Gastroesophageal sphincter (tissue), 4 donors: ENCODE measurements at regions not wholly inside any gene's neighbourhood (a gene's known extent, or its start where the extent isn't known, plus 50 kb on each side); places are given as distances from the start of the nearest gene placed in this dataset.

Experiments used
- ATAC-seq: fragments of 150-250 bp; one replicate; pipeline ENCODE4 v1.9.1; 2016; ENCODE audit warnings: mild to moderate bottlenecking, moderate library complexity
- H3K27ac ChIP-seq, 4 donors: fragments of 200-600 bp; sonication (generic) in 3 of 4; 1 replicate in 3 of 4; 2 replicates in 1 of 4; pipeline ENCODE4 v1.5.1; 2016 to 2019
- H3K27me3 ChIP-seq: fragments of 200-600 bp; sonication (generic); one replicate; pipeline ENCODE4 v1.5.1; 2019
- H3K36me3 ChIP-seq, 2 donors: fragments of 200-600 bp; sonication (generic); one replicate each; pipeline ENCODE4 v1.5.1; 2019; ENCODE audit warnings: control low read depth in 1 of 2
- H3K4me1 ChIP-seq, 3 donors: fragments of 200-600 bp; sonication (generic); 1 replicate in 2 of 3; 2 replicates in 1 of 3; pipeline ENCODE4 v1.5.1; 2016 to 2019; ENCODE audit warnings: control low read depth in 2 of 3
- H3K4me3 ChIP-seq, 2 donors: fragments of 200-600 bp; sonication (generic); one replicate each; pipeline ENCODE4 v1.5.1; 2019; ENCODE audit warnings: mild to moderate bottlenecking in 1 of 2, moderate library complexity in 1 of 2
- H3K9me3 ChIP-seq, 3 donors: fragments of 200-600 bp; sonication (generic); one replicate each; pipeline ENCODE4 v1.5.1; 2017 to 2019; ENCODE audit warnings: control low read depth in 2 of 3
- CTCF ChIP-seq, 4 experiments: fragments of 200-600 bp in 2 of 4; fragments of 450-650 bp in 2 of 4; sonication (generic) in 1 of 4; IDR thresholded peaks; one replicate each; pipeline ENCODE4 v1.5.1; 2017 to 2019; ENCODE audit warnings: antibody characterized with exemption in 4 of 4, mild to moderate bottlenecking in 2 of 4, moderate library complexity in 2 of 4
- EP300 ChIP-seq: sonication (generic); formaldehyde crosslinking; IDR thresholded peaks from one replicate; pipeline ENCODE4 v1.6.1; 2017; ENCODE audit warnings: antibody characterized with exemption, mild to moderate bottlenecking
- POLR2A ChIP-seq, 2 donors: fragments of 450-650 bp; IDR thresholded peaks; one replicate each; pipeline ENCODE4 v1.6.1; 2017; ENCODE audit warnings: antibody characterized with exemption in 2 of 2, mild to moderate bottlenecking in 2 of 2, moderate library complexity in 1 of 2
- POLR2AphosphoS5 ChIP-seq: sonication (generic); formaldehyde crosslinking; IDR thresholded peaks from one replicate; pipeline ENCODE4 v1.6.1; 2017; ENCODE audit warnings: antibody characterized with exemption
- WGBS, 2 donors: methylation state at CpG; one replicate each; pipeline ENCODE4 v1.1.5; 2018; ENCODE audit warnings: low coverage in 1 of 2; 5-methylcytosine and 5-hydroxymethylcytosine counted together

- no peak for ATAC-seq
- H3K4me3 ChIP-seq: no peak overlapping the region
- H3K9me3 ChIP-seq: no peaks in the 10 kb centered on the region
- TF ChIP-seq CTCF (IDR thresholded peaks at IDR 0.05) (no peak), POLR2A (IDR thresholded peaks at IDR 0.05) (no peak), POLR2AphosphoS5 (no peak), EP300 (no peak)
- H3K27me3 ChIP-seq: no peaks in the 10 kb centered on the region
- no peaks in the 10 kb centered on the region for H3K36me3 ChIP-seq
- H3K27ac ChIP-seq: no peak overlapping the region
- no peaks in the 10 kb centered on the region for H3K4me1 ChIP-seq
- 72 to 76% methylated on average over 2 of the region's 2 CpGs for WGBS, 2 donors
Measured at GRCh38 chr6:91718198-91718597, 1131.3 kb upstream of the MAP3K7 start.

- no peak for ATAC-seq
- Histone ChIP-seq H3K9me3 (no peaks in the 10 kb centered on the region), H3K4me1 (no peaks in the 10 kb centered on the region), H3K27ac (no peak overlapping the region), H3K36me3 (no peaks in the 10 kb centered on the region), H3K4me3 (no peak overlapping the region), H3K27me3 (no peaks in the 10 kb centered on the region)
- TF ChIP-seq CTCF (IDR thresholded peaks at IDR 0.05) (no peak), POLR2A (IDR thresholded peaks at IDR 0.05) (no peak), POLR2AphosphoS5 (no peak), EP300 (no peak)
Measured at GRCh38 chr6:91717094-91717493, 1130.2 kb upstream of the MAP3K7 start.

- no peaks in the 10 kb centered on the region for H3K9me3 ChIP-seq
- WGBS, 2 donors: 80 to 92% methylated on average over 2 to 3 of the region's 3 CpGs
- H3K36me3 ChIP-seq: no peaks in the 10 kb centered on the region
- no peak for TF ChIP-seq POLR2AphosphoS5
- no peak for TF ChIP-seq EP300
- TF ChIP-seq POLR2A (IDR thresholded peaks at IDR 0.05): no peak
- no peak for TF ChIP-seq CTCF (IDR thresholded peaks at IDR 0.05)
- H3K4me1 ChIP-seq: no peaks in the 10 kb centered on the region
- H3K4me3 ChIP-seq: no peak overlapping the region
- H3K27ac ChIP-seq: no peak overlapping the region
- no peaks in the 10 kb centered on the region for H3K27me3 ChIP-seq
- ATAC-seq: no peak
Measured at GRCh38 chr6:91716361-91716760, 1129.5 kb upstream of the MAP3K7 start.

GRCh38 chr6:91715171-91715805, 1128.4 kb upstream of the MAP3K7 start:
- H3K4me3 ChIP-seq: no peak overlapping the region
- H3K27me3 ChIP-seq: no peaks in the 10 kb centered on the region
- ATAC-seq: no peak
- WGBS, 2 donors: 90 to 95% methylated on average over 7 to 10 of the region's 11 CpGs
- TF ChIP-seq EP300 (no peak), CTCF (IDR thresholded peaks at IDR 0.05) (no peak), POLR2A (IDR thresholded peaks at IDR 0.05) (no peak), POLR2AphosphoS5 (no peak)
- H3K27ac ChIP-seq: no peak overlapping the region
- H3K9me3 ChIP-seq: no peaks in the 10 kb centered on the region
- no peaks in the 10 kb centered on the region for H3K36me3 ChIP-seq
- H3K4me1 ChIP-seq: no peaks in the 10 kb centered on the region

GRCh38 chr6:91713911-91714310, 1127.0 kb upstream of the MAP3K7 start:
- no peaks in the 10 kb centered on the region for H3K36me3 ChIP-seq
- H3K4me1 ChIP-seq: no peaks in the 10 kb centered on the region
- H3K27ac ChIP-seq: no peak overlapping the region
- H3K4me3 ChIP-seq: no peak overlapping the region
- ATAC-seq: no peak
- no peaks in the 10 kb centered on the region for H3K9me3 ChIP-seq
- no peaks in the 10 kb centered on the region for H3K27me3 ChIP-seq
- no peak for TF ChIP-seq CTCF (IDR thresholded peaks at IDR 0.05)
- TF ChIP-seq POLR2AphosphoS5: no peak
- no peak for TF ChIP-seq POLR2A (IDR thresholded peaks at IDR 0.05)
- no peak for TF ChIP-seq EP300
